Activated T-cell treated with anti-CD3 and anti-CD28 coated beads, Interleukin-2, amount 50 U/mL, for 24 hours (primary cell): ENCODE measurements at regions not wholly inside any gene's neighbourhood (a gene's known extent, or its start where the extent isn't known, plus 50 kb on each side); places are given as distances from the start of the nearest gene placed in this dataset.
"Not testable (repeated sequence)": the region's sequence is repeated elsewhere in the genome, so short reads cannot be mapped to it uniquely, and the experiment has no call there.

Experiments
- DNase-seq: peaks from one replicate; pipeline ENCODE4 v3.0.0-alpha.2; 2020
- H3K27ac Mint-ChIP-seq: 2 replicates; pipeline ENCODE4 v1.8.0; 2020; ENCODE audit warnings: mild to moderate bottlenecking, mixed read lengths
- H3K27me3 Mint-ChIP-seq: 2 replicates; pipeline ENCODE4 v1.8.0; 2020; ENCODE audit warnings: mixed read lengths
- H3K36me3 Mint-ChIP-seq: 2 replicates; pipeline ENCODE4 v1.8.0; 2020; ENCODE audit warnings: low read depth, mixed read lengths
- H3K4me1 Mint-ChIP-seq: 2 replicates; pipeline ENCODE4 v1.8.0; 2020; ENCODE audit warnings: low read depth, mixed read lengths
- H3K4me3 Mint-ChIP-seq: 2 replicates; pipeline ENCODE4 v1.8.0; 2020; ENCODE audit warnings: mild to moderate bottlenecking, moderate library complexity, mixed read lengths
- H3K9me3 Mint-ChIP-seq: 2 replicates; pipeline ENCODE4 v1.8.0; 2020; ENCODE audit warnings: mixed read lengths

DNA sequence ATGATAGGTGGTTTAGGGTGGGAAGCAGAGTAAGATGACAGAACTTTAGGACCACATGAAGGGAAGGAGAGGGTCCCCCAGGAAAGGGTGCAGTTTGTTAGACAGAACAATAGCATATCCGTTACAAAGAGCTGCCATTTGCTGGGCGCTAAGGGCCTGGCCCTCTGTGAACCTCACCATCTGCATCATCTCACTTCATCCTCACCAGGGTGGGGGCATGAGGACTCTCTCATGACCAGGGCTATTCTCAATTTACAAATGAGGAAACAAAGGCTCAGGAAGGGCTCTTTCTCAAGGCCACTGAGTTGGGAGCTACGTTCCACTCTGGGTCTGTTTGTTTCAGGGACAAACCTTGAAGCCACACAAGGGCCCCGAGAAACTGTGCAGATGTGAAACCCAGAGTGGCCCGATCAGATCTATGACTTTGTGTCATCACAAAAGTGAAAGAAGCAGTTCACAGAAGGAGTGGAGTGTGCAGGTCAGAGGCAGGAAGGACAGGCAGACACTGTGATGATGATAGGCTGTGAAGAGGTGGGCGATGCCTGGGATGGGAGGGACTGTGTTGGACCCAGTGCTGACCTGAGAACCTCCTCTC is 304.8 kb upstream of the PLGLB2 start:
- not testable (repeated sequence) for DNase-seq

DNA sequence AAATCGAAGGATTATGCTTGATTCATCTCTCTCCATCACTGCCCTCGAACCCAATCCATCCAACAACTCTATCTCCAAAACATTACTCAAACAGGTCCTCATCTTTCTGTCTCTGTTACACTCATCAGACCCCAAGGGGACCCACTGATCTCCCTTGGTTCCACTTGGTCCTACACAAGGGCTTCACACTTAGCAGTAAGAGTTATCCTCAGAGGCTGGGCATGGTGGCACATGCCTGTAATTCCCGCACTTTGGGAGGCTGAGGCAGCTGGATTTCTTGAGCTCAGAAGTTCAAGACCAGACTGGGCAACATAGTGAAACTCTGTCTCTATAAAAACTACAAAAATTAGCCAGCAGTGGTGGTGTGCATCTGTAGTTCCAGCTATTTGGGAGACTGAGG is 302.9 kb upstream of the PLGLB2 start:
- not testable (repeated sequence) for H3K36me3 Mint-ChIP-seq, DNase-seq, H3K4me3 Mint-ChIP-seq, H3K27me3 Mint-ChIP-seq, H3K9me3 Mint-ChIP-seq, H3K27ac Mint-ChIP-seq
- peaks cover 23% of the 10 kb centered on the region for H3K4me1 Mint-ChIP-seq

More for the DNA sequence above, 304.8 kb upstream of the PLGLB2 start:
- not testable (repeated sequence) for H3K36me3 Mint-ChIP-seq, H3K27me3 Mint-ChIP-seq, H3K4me3 Mint-ChIP-seq, H3K27ac Mint-ChIP-seq, H3K9me3 Mint-ChIP-seq
- H3K4me1 Mint-ChIP-seq = peaks cover 23% of the 10 kb centered on the region

DNA sequence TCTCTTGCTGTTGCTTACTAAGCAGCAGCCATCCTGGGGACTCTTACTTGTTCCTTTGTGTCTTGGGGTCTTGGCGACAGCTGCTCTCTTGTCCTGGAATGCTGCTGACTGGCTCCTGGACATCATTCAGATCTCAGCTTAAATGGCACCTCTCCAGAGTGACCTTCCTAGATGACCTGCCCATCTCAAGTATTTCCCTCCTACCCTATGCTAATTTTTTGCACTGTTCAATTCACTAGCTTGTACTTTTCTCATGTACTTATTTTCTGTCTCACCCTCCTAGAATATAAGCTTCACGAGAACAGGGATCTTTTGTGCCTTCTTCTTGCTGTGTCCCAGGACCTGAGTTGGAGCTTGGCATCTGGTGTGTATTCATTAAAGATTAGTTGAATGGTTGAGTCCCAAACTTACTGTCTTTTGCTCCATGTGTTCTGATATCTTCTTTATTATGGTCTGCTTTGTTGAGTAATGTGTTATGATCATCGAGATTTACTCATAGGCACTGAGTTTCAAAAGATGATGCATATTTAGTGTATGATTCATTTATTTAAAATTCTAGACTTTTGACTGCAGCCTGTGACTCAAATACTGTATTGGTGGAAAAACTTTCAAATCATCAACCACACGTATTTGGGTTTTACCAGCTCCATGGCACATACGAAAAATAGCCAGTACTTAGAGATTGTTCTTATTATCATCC is 302.1 kb upstream of the PLGLB2 start:
- not testable (repeated sequence) for DNase-seq, H3K9me3 Mint-ChIP-seq, H3K36me3 Mint-ChIP-seq, H3K4me3 Mint-ChIP-seq, H3K27me3 Mint-ChIP-seq
- Mint-ChIP-seq H3K4me1 (peaks cover 23% of the 10 kb centered on the region), H3K27ac (peak overlapping the region; percentile 86)

DNA sequence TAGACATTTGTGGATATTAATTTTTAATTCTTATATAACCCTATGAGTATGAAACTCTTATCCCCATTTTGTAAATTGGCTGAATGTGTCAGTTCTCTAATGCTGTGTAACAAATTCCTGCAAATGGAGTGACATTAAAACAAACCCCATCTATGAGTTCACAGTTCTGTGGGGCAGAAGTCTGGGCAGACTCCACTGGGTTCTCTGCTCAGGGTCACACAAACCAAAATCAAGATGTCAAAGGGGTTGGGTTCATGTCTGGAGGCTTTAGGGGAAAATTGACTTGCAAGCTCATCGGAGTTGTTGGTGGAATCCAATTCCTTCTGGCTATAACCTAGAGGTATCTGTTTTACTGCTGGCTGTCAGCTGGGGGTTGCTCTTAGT is 301.6 kb upstream of the PLGLB2 start:
- not testable (repeated sequence) for H3K4me3 Mint-ChIP-seq, H3K9me3 Mint-ChIP-seq, DNase-seq, H3K27ac Mint-ChIP-seq, H3K36me3 Mint-ChIP-seq, H3K27me3 Mint-ChIP-seq
- peaks cover 21% of the 10 kb centered on the region for H3K4me1 Mint-ChIP-seq

DNA sequence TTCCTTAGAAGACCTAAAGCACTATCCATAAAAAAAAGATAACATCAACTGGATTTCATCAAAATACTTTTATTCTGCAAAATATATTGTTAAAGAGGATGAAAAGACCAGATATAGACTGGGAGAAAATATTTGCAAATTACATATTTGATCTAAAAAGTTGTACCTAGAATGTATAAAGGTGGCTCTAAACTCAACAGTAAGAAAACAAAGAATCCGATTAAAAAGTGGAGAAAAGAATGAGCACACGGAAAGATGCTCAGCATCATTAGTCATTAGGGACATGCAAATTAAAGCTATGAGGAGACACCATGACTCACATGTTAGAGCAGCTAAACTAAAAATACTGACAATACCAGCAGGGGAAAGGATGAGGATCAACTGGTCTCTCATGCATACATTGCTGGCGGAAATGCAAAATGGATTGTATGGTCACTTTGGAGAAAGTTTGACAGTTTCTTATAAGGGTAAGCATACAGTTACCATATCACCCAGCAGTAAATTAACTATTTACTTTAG is 298.4 kb upstream of the PLGLB2 start:
- not testable (repeated sequence) for H3K4me3 Mint-ChIP-seq, H3K4me1 Mint-ChIP-seq, H3K9me3 Mint-ChIP-seq, H3K27ac Mint-ChIP-seq, H3K36me3 Mint-ChIP-seq, DNase-seq, H3K27me3 Mint-ChIP-seq

DNA sequence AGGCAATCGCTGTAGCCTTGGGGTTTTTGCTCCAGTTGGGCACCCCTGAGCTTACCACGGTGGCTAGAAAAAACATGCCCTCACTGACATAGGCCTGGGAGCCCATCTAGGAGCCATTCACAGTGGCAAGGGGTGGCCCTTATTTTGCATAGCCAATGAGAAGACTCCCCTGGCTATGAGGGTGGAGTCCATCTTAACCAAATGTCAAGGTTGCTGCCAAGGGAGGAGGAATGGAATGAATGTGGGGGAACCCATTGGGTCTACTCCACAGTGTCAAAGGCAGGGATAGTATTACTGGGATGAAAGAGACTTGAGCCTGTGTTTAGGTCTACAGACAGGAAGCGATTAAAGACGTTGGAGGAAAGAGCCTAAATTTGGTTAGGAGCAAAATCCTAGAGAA is 295.7 kb upstream of the PLGLB2 start:
- H3K36me3 Mint-ChIP-seq, DNase-seq, H3K4me3 Mint-ChIP-seq, H3K27ac Mint-ChIP-seq, H3K4me1 Mint-ChIP-seq, H3K27me3 Mint-ChIP-seq, H3K9me3 Mint-ChIP-seq: not testable (repeated sequence)

DNA sequence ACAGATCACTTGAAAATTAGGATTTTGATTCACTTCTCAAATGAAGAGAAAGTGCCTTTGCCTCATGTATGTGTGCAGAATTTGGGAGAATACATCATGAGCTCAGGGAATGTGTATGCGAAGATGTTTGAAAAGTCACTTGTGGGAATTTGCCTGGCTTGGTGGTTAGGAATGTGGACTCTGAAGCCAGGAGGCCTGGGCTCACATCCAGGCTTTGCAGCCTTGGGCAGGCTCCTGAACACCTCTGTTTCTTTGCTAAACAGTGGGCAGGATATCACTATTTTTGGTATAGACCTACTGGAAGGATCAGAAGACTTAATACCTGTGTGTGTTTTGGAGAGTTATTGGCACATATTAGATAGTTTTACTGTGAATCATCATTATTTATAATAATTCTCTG is 295.0 kb upstream of the PLGLB2 start:
- H3K4me1 Mint-ChIP-seq, H3K4me3 Mint-ChIP-seq, H3K27me3 Mint-ChIP-seq, H3K36me3 Mint-ChIP-seq, DNase-seq, H3K9me3 Mint-ChIP-seq, H3K27ac Mint-ChIP-seq: not testable (repeated sequence)

DNA sequence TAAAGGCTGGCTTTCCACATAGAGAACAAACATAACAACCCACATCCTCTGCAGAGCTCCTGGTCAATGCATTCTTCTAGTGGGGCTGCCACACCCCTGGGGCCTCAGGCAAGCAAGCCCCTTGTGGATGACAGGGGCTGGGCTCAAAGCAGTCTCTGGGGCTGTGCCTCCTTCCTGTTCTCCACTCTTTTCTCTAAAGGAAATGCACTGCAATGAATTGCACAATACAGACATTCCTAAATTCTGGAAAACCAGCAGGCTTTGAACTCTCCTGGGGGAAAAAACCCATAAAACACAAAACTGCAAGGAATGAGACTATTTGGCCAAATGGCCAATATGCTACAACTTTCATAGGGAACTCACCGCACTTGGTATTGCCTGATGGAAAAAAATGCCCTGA is 293.9 kb upstream of the PLGLB2 start:
- H3K27me3 Mint-ChIP-seq, H3K27ac Mint-ChIP-seq, H3K4me3 Mint-ChIP-seq, H3K36me3 Mint-ChIP-seq, DNase-seq, H3K9me3 Mint-ChIP-seq, H3K4me1 Mint-ChIP-seq: not testable (repeated sequence)

DNA sequence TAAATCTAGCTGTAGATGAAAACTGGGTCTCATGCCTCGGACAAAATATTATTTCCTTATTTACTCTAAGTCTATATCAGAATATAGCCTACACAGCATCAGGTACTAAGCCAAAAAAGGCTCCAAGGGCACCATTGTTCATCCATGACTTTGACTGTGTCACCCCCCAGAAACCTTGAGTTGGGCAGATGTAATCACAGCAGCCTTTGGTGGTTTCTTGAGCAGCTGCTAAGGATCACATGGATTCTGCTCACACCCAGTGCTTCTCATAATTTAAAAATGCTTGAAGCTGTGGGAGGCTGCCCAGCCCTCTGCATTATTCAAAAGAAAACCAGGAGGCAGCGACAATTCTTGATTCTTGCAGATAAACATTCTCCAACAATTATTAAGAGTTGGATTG is 293.5 kb upstream of the PLGLB2 start:
- H3K27ac Mint-ChIP-seq, H3K36me3 Mint-ChIP-seq, H3K4me3 Mint-ChIP-seq, DNase-seq, H3K27me3 Mint-ChIP-seq, H3K9me3 Mint-ChIP-seq, H3K4me1 Mint-ChIP-seq: not testable (repeated sequence)

DNA sequence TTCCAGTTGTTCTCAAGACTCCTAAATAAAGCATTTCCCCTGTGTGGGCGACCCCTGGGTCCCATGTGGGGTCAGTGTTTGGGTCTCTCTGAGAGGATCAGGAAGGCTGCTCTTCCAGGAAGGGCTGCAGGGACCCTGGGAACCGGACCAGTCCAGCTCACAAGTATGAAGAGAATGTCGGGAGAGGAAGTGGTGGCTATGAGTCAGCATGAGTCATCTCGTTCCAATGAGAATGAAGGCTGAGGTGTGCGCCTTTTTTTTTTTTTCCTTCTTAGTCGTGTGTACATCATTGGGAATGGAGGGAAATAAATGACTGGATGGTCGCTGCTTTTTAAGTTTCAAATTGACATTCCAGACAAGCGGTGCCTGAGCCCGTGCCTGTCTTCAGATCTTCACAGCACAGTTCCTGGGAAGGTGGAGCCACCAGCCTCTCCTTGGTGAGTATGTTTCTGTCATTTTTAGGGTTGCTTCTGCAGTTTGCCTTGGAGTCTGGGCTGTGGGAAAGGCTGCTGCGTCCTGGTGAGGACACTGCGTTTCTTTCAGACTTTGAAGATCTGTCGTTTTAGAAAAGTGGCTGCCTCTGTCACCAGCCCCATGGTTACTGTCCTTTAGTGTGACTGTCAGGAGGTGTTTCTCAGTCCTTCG is 292.6 kb upstream of the PLGLB2 start:
- peak overlapping the region; percentile 25 for H3K4me3 Mint-ChIP-seq
- H3K4me1 Mint-ChIP-seq, H3K36me3 Mint-ChIP-seq, H3K27ac Mint-ChIP-seq, DNase-seq, H3K9me3 Mint-ChIP-seq, H3K27me3 Mint-ChIP-seq: not testable (repeated sequence)

DNA sequence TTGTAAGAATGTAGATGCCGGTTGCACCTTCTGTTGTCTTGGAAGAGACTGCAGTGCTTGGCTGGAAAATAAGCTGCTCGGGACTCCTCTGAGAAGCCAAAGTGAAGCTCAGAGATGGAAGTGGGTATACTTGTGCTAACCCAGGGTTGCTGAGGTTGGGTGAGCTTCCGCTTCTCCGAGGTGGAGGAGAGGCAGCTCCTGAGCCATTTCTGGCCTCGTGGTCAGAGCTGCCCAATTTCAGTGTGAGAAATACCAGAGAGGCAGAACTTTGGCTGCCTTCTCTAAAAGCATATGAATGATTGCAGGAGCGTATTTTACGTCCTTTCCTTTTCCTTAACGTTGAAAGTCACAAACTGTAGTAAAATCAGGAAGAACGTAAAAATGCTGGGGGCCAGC is 292.0 kb upstream of the PLGLB2 start:
- H3K36me3 Mint-ChIP-seq, H3K9me3 Mint-ChIP-seq, H3K4me1 Mint-ChIP-seq, H3K27ac Mint-ChIP-seq, H3K27me3 Mint-ChIP-seq, DNase-seq, H3K4me3 Mint-ChIP-seq: not testable (repeated sequence)

DNA sequence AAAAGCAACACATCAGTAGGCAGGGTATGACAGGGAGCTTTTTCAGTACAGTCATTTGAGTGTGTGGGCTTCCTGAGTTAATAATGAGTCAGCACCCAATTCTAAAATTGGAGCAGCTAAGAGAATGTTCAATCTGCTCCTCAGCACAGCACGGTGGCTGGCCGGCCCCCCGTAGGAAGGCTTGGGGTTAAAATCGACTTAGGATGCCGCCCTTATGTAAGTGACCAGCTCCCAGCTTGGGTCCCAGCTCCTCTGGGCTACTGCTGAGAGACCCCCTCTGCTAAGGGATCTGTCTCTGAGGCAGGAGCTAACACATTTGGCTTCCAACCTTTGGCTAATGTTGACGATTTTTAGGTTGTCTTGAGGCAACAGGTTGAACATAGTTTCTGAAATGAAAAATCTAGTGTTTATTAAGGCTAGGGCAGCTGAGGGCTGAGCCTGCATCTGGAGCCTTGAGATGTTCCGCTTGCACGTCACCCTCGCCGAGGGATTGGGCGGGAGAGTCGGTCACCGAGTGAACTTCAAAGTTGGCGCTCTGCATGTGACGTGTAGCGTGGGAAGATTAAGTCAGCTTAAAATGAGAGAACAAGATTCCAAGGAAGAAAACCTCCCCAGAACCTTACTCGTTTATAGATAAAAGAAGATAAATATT is 291.3 kb upstream of the PLGLB2 start:
- not testable (repeated sequence) for H3K27me3 Mint-ChIP-seq, H3K4me1 Mint-ChIP-seq, H3K36me3 Mint-ChIP-seq, H3K9me3 Mint-ChIP-seq
- Mint-ChIP-seq H3K27ac (peak overlapping the region; percentile 52), H3K4me3 (peak overlapping the region; percentile 54)
- peak; percentile 59 for DNase-seq

DNA sequence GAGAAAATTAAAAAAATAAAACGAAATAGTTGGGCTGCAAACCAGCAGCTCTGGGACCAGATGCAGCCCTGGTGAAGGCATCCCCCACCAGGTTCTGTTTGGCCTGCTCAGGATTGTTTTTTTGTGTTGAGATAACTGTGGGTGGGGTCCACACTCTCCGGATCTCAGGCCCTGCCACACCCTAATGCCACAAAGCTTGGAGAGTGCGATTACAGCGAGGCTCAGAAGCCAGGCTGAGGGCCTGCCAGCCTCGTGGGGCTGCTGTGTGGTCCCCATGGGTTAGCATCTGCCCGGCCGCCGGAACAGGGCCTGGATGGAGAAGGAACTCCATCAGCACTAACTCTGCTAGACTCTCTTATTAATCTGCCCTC is 290.8 kb upstream of the PLGLB2 start:
- H3K27ac Mint-ChIP-seq, H3K9me3 Mint-ChIP-seq, DNase-seq, H3K4me3 Mint-ChIP-seq, H3K27me3 Mint-ChIP-seq, H3K36me3 Mint-ChIP-seq, H3K4me1 Mint-ChIP-seq: not testable (repeated sequence)

DNA sequence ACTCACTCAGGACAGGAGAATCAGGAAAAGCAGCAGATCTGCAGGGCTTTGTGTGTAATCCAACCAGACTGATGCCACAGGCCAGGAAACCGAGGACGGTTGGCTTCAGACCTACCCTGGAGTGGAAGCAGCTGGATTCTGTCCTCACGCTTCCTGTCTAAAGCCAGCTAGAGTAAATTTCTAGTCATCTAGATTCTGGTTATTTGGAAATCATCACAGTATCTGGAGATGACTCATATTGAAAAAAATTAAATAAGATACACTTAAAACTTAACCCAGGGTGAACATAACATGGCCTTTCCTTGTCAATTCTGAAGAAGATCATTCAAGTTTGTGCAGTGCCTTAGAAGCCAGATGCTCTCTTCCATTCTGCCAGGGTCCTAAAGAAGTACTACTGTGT is 288.9 kb upstream of the PLGLB2 start:
- H3K36me3 Mint-ChIP-seq, H3K9me3 Mint-ChIP-seq, H3K27me3 Mint-ChIP-seq, H3K4me1 Mint-ChIP-seq, DNase-seq: not testable (repeated sequence)
- Mint-ChIP-seq H3K4me3 (peak overlapping the region; percentile 74), H3K27ac (peak overlapping the region; percentile 73)

DNA sequence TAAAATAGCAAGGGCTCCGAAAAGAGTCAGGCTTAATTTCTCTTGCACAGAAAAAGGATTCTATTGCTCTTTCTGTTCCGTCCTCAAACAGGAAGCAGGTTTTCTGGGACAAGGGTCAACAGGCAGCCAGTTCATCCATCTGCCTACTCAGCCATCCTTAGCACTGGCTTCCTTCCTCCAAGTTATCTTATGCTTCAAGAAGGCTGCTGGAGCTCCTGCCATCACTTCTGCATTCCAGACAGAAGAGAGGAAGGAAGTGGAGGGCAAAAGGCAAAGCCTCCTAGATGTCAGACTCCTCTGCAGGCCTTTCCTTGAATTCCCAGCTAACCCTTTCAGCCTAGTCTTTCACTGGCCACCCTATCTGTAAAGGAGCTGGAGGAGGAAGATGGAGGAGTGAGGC is 287.8 kb upstream of the PLGLB2 start:
- H3K36me3 Mint-ChIP-seq, DNase-seq, H3K27me3 Mint-ChIP-seq, H3K4me1 Mint-ChIP-seq, H3K27ac Mint-ChIP-seq, H3K4me3 Mint-ChIP-seq, H3K9me3 Mint-ChIP-seq: not testable (repeated sequence)
